ENCODE measurements at regions not wholly inside any gene's neighbourhood (a gene's known extent, or its start where the extent isn't known, plus 50 kb on each side); places are given as distances from the start of the nearest gene placed in this dataset.

- Mint-ChIP-seq H3K36me3 (ENCODE audit: low read depth, unreplicated experiment) (no peaks in the 10 kb centered on the region), H3K4me1 (ENCODE audit: unreplicated experiment) (no peaks in the 10 kb centered on the region), H3K4me3 (ENCODE audit: unreplicated experiment) (no peak overlapping the region), H3K9me3 (ENCODE audit: unreplicated experiment) (no peaks in the 10 kb centered on the region), H3K27ac (ENCODE audit: unreplicated experiment) (no peak overlapping the region), H3K27me3 (ENCODE audit: unreplicated experiment) (peaks cover 1% of the 10 kb centered on the region)
- no peak for DNase-seq (ENCODE audit: low spot score)
- TF ChIP-seq CTCF (IDR thresholded peaks at IDR 0.05; ENCODE audit: unreplicated experiment): no peak
Measured at GRCh38 chr9:75775166-75775565, 115.3 kb upstream of the PCSK5 start.

GRCh38 chr9:75775966-75776691 lies 114.3 kb upstream of the PCSK5 start:
- Mint-ChIP-seq H3K27ac (ENCODE audit: unreplicated experiment) (no peak overlapping the region), H3K9me3 (ENCODE audit: unreplicated experiment) (no peaks in the 10 kb centered on the region), H3K4me3 (ENCODE audit: unreplicated experiment) (no peak overlapping the region), H3K36me3 (ENCODE audit: low read depth, unreplicated experiment) (no peaks in the 10 kb centered on the region), H3K4me1 (ENCODE audit: unreplicated experiment) (no peaks in the 10 kb centered on the region), H3K27me3 (ENCODE audit: unreplicated experiment) (peaks cover 1% of the 10 kb centered on the region)
- TF ChIP-seq CTCF (IDR thresholded peaks at IDR 0.05; ENCODE audit: unreplicated experiment): no peak
- no peak for DNase-seq (ENCODE audit: low spot score)

GRCh38 chr9:75780185-75780584 lies 110.3 kb upstream of the PCSK5 start:
- Mint-ChIP-seq H3K27me3 (ENCODE audit: unreplicated experiment) (peaks cover 1% of the 10 kb centered on the region), H3K4me1 (ENCODE audit: unreplicated experiment) (no peaks in the 10 kb centered on the region), H3K9me3 (ENCODE audit: unreplicated experiment) (no peaks in the 10 kb centered on the region), H3K36me3 (ENCODE audit: low read depth, unreplicated experiment) (no peaks in the 10 kb centered on the region), H3K4me3 (ENCODE audit: unreplicated experiment) (no peak overlapping the region), H3K27ac (ENCODE audit: unreplicated experiment) (no peak overlapping the region)
- no peak for TF ChIP-seq CTCF (IDR thresholded peaks at IDR 0.05; ENCODE audit: unreplicated experiment)
- no peak for DNase-seq (ENCODE audit: low spot score)

- Mint-ChIP-seq H3K9me3 (ENCODE audit: unreplicated experiment) (no peaks in the 10 kb centered on the region), H3K27me3 (ENCODE audit: unreplicated experiment) (no peaks in the 10 kb centered on the region), H3K27ac (ENCODE audit: unreplicated experiment) (no peak overlapping the region), H3K36me3 (ENCODE audit: low read depth, unreplicated experiment) (no peaks in the 10 kb centered on the region), H3K4me1 (ENCODE audit: unreplicated experiment) (no peaks in the 10 kb centered on the region), H3K4me3 (ENCODE audit: unreplicated experiment) (no peak overlapping the region)
- no peak for TF ChIP-seq CTCF (IDR thresholded peaks at IDR 0.05; ENCODE audit: unreplicated experiment)
- no peak for DNase-seq (ENCODE audit: low spot score)
Measured at GRCh38 chr9:75788006-75788634, 102.4 kb upstream of the PCSK5 start.

- Mint-ChIP-seq H3K4me1 (ENCODE audit: unreplicated experiment) (peaks cover 21% of the 10 kb centered on the region), H3K27me3 (ENCODE audit: unreplicated experiment) (peaks cover 5% of the 10 kb centered on the region), H3K27ac (ENCODE audit: unreplicated experiment) (no peak overlapping the region), H3K9me3 (ENCODE audit: unreplicated experiment) (no peaks in the 10 kb centered on the region), H3K4me3 (ENCODE audit: unreplicated experiment) (no peak overlapping the region), H3K36me3 (ENCODE audit: low read depth, unreplicated experiment) (no peaks in the 10 kb centered on the region)
- no peak for TF ChIP-seq CTCF (IDR thresholded peaks at IDR 0.05; ENCODE audit: unreplicated experiment)
- DNase-seq (ENCODE audit: low spot score): no peak
Measured at GRCh38 chr9:75797085-75797580, 93.3 kb upstream of the PCSK5 start.

All from endothelial cell (in vitro differentiated cells).